Epidermal melanocyte (primary cell): ENCODE measurements at regions not wholly inside any gene's neighbourhood (a gene's known extent, or its start where the extent isn't known, plus 50 kb on each side); places are given as distances from the start of the nearest gene placed in this dataset.
"Not testable (repeated sequence)": the region's sequence is repeated elsewhere in the genome, so short reads cannot be mapped to it uniquely, and the experiment has no call there.

Experiments
- DNase-seq: peaks from one replicate; pipeline ENCODE4 v3.0.0; 2011; ENCODE audit warnings: low spot score; ENCODE audit not compliant: insufficient read length

DNA sequence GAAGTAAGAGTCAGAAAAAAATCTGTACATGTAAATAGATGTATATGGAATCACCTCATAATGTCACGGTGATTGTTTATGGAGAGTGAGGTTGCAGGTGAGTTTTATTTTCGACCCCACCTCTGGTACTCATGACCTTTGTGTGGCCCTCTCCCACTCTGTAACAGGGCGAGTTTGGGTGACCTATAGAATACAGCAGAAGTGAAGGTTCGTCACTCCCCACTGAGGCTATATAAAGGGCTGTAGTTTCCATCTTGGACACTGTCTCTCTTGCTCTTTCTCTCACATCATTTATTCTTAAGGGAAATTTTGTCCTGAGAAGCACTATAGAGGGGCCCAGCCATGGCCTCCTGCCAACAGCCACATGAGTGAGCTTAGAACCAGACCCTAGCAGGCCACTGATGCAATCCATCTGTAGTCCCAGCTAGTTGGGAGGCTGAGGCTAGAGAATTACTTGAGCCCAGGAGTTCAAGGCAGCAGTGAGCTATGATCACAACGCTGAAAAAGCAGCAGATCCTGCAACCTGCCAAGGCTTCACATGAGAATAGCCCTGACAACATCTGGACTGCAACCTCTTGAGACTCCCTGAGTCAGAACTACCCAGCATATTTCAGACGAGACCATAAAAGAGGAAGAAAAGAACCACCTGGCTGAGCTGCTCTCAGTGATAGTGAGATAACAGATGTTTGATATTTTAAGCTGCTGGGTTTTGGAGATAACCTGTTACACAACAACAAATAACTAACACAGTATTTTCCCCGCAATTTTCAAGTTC, 74.3 kb upstream of the SLC1A4 start:
- no peak for DNase-seq

DNA sequence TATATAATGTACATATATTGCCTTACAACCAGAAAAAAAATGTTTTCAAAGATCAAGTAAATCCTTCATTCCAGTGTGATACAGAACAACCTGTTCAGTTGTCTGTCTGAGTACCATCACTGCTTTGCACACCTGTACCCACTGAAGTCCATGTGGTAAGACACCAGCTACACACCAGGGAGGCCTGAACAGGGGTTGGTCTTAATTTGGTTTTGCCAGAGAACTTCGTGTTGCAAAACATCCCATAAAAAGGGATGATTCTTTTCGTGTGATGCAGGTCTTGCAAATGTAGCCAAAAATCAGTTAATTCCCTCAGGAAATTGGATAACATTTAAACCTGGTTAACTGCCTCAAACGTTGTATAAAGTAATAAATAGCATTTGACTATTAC, 73.7 kb upstream of the SLC1A4 start:
- no peak for DNase-seq

- DNase-seq = no peak
Measured at GRCh38 chr2:64918220-64918886, 70.8 kb upstream of the SLC1A4 start.

GRCh38 chr2:64919261-64919660, 69.9 kb upstream of the SLC1A4 start:
- no peak for DNase-seq

GRCh38 chr2:64922482-64923384, 66.5 kb upstream of the SLC1A4 start:
- DNase-seq = no peak

GRCh38 chr2:64923385-64923710, 65.9 kb upstream of the SLC1A4 start:
- DNase-seq = no peak

GRCh38 chr2:64924170-64924934, 64.8 kb upstream of the SLC1A4 start:
- no peak for DNase-seq

GRCh38 chr2:64925930-64926722, 63.1 kb upstream of the SLC1A4 start:
- not testable (repeated sequence) for DNase-seq

DNA sequence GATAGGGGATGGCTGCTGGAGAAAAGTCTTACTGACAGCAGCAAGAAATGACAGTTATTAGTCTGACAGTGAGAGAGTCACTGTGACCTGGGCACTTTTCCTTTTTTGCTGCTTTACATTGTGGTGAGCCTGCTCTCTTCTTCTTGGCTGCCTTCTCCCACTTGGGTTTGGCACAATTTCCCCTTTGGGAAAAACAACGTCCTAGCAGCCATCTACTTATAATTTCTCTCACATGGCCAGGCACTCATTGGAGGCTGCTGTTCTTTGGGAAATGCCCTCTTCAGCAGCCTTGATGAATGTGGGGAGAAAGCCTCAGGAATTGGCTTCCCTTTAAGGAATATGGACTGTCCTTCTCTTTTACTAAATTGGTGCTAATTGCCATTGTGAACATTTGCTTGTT, 60.4 kb upstream of the SLC1A4 start:
- DNase-seq = no peak

GRCh38 chr2:64929333-64929732, 59.9 kb upstream of the SLC1A4 start:
- DNase-seq = no peak

DNA sequence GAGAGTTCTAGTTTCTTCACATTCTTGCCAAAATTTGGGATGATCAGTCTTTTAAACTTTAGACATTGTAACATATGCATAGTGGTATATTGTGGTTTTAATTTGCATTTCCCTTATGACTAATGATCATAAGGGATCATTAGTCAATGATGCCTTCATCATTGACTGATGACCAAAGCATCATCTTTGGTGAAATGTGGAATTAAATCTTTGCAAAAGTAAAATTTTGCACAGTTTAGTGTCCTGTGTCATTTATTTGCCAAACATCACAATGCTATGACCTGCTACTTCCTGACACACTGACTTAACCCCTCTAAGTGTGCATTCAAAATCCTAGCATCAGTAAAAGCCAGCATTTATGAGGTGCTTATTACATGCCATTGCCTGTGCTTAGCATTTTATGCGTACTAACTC, 58.9 kb upstream of the SLC1A4 start:
- no peak for DNase-seq

DNA sequence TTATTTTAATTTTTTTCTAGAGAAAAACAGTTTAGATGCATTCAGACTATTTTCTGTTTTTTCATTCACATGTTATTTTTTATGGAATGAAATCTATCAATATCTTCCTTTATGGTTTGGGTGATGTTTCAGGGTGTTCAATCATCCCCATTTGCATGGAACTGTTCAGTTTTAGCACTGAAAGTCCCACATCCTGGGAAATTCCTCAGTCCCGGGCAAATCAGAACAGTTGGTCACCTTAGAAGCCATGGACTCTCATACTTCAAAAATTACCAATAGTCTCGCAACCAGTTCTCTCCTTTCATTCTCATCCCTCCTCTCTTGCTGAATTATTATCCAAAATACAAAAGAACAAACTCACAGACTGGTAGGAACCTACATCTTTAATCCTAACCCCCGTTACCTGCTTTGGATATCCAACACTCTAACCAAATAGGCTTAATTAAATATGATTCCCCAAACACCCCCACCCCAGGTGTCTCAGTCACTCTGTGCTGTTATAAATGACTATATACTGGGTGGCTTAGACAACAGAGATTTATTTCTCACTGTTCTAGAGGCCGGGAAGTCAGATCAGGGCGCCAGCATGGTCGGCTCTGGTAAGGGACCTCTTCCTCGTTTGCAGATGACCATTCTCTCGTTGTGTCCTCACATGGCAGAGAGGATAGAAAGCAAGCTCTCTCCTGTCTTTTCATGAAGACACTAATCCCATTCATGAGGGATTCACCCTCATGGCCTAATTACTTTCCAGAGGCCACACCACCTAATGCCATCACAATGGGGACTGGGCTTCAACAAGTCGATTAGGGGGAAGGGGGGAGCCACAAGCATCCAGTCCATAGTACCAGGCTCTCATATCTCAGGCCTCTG, 57.7 kb upstream of the SLC1A4 start:
- DNase-seq = no peak

DNA sequence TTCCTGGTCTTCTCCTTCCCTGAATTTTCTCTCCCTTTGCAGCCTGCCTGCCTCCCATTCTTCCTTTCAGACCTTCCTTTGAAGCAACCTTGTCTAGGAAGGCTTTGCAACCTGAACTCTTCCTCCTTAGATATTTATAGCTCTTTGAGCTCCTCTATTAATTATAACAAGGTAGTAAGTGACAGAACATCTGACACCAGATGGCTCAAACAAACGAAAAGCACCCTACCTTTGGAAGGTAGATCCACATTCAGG, 57.2 kb upstream of the SLC1A4 start:
- no peak for DNase-seq

- DNase-seq = no peak
Measured at GRCh38 chr2:64932371-64933216, 56.6 kb upstream of the SLC1A4 start.

- DNase-seq = no peak
Measured at GRCh38 chr2:64934530-64934929, 54.7 kb upstream of the SLC1A4 start.

- DNase-seq = no peak
Measured at GRCh38 chr2:64936809-64937208, 52.4 kb upstream of the SLC1A4 start.

DNA sequence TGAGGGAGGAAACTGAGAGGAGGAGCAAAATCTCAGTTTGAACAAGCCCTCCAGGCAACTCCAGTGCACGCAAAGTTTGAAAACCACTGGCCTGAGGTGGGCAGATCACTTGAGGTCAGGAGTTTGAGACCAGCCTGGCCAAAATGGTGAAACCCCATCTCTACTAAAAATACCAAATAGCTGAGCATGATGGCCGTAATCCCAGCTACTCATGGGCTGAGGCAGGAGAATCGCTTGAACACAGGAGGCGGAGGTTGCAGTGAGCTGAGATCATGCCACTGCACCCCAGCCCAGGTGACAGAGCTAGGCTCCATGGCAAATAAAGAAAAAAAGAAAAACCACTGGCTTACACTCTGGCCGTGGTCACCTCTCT, 51.9 kb upstream of the SLC1A4 start:
- DNase-seq = not testable (repeated sequence)

- no peak for DNase-seq
Measured at GRCh38 chr2:64937687-64938491, 51.3 kb upstream of the SLC1A4 start.
